WI38 (cell line): ENCODE measurements at regions not wholly inside any gene's neighbourhood (a gene's known extent, or its start where the extent isn't known, plus 50 kb on each side); places are given as distances from the start of the nearest gene placed in this dataset.

Experiments used
- H3K4me3 ChIP-seq: 2 replicates; pipeline ENCODE4 v1.5.1; 2011; ENCODE audit warnings: low read depth, mild to moderate bottlenecking, control low read depth, low read length
- CTCF ChIP-seq: IDR thresholded peaks from 2 replicates; pipeline ENCODE4 v1.5.1; 2012; ENCODE audit warnings: low read depth, mild to moderate bottlenecking, control low read depth, low read length

GRCh38 chr20:52724541-52724940 lies 247.6 kb upstream of the TSHZ2 start:
- TF ChIP-seq CTCF, result no peak
- no peak overlapping the region for H3K4me3 ChIP-seq

DNA sequence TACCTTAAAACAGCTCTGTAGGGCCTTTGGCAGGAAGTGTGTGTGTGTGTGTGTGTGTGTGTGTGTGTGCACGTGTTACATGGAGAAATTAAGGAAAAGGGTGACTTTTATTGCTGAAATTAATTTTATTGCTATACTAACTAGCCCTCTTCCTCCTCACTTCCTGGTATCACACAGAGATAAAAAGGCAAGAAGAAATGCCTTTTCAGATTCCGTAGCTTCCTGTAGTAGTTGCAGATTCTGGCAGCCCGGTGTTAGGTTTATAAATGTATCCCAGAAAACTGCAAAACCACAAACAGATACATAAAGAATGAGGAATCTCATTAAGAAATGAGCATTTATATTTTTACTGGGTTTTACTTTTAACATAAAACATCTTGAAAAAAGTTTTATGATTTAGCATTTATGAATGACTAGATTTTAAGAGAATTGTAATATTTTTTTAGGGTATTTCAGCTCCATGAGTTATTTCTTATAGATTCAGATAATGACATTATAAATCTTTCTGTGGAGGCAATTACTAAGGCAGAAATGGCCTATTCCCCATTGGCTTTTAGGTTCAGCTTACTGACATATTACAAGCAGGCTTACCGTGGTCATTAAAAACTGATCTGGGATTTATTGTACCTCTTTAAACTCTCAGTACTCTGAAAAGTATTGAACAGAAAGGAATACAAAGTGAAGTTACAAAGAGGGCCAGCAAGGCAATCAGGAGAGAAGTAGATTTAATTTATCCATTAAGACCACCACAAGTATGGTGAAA lies 249.1 kb upstream of the TSHZ2 start:
- no peak overlapping the region for H3K4me3 ChIP-seq
- TF ChIP-seq CTCF, result no peak

DNA sequence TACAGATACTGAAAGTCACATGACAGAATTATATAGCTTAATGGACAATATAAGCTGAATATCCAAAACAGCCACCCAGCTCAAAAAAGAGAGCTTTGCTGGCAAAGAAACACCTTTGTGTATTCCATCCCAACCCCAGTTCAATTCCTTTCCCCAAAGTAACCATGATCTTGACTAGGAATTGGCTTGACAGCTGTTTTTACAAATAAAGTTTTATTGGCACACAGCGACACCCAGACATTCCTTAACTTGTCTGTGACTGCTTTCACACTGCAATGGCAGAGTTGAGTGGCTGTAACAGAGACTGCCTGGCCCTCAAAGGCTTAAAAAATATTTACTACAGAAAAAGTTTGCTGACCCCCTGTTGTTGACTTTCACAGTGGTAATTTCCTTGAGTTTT lies 264.0 kb upstream of the TSHZ2 start:
- TF ChIP-seq CTCF, result no peak
- H3K4me3 ChIP-seq, result no peak overlapping the region

GRCh38 chr20:52704553-52704952 lies 267.6 kb upstream of the TSHZ2 start:
- no peak for TF ChIP-seq CTCF
- no peak overlapping the region for H3K4me3 ChIP-seq

DNA sequence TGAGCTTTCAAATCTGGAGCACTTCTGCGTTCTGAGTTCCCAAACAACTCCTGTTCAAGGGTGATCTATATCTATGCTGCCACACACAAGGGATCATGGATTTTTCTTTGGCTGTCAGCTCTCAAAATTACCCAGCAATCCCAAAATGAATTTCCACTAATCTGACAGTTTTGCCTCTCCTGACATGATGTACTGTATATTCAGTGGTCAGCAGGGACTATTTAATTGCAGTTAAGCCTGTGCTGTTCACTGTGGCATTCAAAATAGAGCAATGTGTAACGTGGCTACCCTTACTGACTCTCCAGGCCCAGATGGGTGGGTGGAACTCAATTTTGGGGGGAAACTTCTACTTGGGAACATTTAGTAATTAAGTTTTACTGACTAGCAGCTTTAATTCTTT lies 283.8 kb upstream of the TSHZ2 start:
- H3K4me3 ChIP-seq, result no peak overlapping the region
- no peak for TF ChIP-seq CTCF

GRCh38 chr20:52684905-52685304 lies 287.3 kb upstream of the TSHZ2 start:
- H3K4me3 ChIP-seq, result no peak overlapping the region
- TF ChIP-seq CTCF, result no peak

DNA sequence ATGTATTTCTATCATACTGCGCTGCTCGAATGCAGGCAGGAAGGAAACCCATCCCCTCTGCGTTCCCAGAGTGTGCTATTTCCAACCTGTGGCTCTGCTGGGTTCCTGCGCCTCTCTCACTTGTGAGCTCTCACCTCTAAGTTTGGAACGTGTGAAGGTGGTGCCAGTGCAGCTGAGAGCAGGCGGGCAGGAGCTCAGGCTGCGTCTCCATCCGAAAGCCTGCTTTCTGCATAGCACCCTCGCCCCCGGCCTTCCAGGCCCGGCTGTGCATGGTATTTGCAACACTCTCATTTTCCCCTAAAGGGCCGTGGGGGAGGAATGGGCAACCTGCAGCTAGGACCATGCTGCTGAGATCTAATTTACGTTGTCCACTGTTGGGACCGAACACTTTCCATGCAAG lies 288.0 kb upstream of the TSHZ2 start:
- TF ChIP-seq CTCF, result no peak
- H3K4me3 ChIP-seq, result no peak overlapping the region
